Suprapubic skin (tissue), 3 donors: ENCODE measurements at regions not wholly inside any gene's neighbourhood (a gene's known extent, or its start where the extent isn't known, plus 50 kb on each side); places are given as distances from the start of the nearest gene placed in this dataset.

Experiments
- POLR2A ChIP-seq, 2 donors: fragments of 450-650 bp; IDR thresholded peaks; one replicate each; pipeline ENCODE4 v1.6.1; 2017; ENCODE audit warnings: antibody characterized with exemption in 2 of 2, mild to moderate bottlenecking in 2 of 2, moderate library complexity in 2 of 2
- TF ChIP-seq, protein P1 (sequence below), 2 donors: fragments of 200-600 bp in 1 of 2; fragments of 450-650 bp in 1 of 2; sonication (generic) in 1 of 2; IDR thresholded peaks; one replicate each; pipeline ENCODE4 v1.5.1; 2016 to 2019; ENCODE audit warnings: antibody characterized with exemption in 2 of 2, mild to moderate bottlenecking in 1 of 2, moderate library complexity in 1 of 2

DNA sequence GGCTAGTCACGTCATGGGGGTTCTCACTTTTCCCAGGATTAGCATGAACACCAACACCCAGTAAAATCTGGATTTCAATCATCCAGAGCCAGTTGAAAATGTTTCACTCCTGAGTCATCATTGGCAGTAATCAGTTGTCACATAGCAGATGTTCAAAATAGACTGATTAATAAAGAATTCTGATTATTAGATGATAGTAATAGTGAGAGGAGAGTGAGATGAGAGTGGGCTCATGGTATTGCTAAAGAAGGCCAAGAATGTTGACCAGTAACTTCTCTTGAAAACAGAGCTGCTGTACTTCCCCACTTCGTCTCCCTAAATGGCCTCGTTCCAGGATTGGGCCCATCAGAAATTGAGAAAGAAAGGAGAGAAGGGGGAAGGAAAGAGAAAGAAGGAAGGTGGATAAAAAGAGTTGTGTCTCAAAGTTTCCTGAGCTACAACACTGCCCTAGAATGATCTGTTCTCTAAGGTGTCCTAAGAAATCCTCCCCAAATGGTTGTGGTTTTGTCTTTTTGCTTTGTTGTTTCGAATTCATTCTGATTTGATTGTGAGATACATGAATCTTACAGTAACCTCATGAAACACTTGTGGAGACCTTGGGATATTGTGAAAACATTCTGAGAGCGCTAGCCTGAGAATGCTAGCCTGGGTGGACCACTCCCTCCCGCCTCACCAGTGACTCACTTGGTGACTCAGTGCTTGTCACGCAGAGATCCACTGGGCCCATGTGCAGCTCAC, 502.2 kb upstream of the JARID2 start:
- TF ChIP-seq, protein P1, sequence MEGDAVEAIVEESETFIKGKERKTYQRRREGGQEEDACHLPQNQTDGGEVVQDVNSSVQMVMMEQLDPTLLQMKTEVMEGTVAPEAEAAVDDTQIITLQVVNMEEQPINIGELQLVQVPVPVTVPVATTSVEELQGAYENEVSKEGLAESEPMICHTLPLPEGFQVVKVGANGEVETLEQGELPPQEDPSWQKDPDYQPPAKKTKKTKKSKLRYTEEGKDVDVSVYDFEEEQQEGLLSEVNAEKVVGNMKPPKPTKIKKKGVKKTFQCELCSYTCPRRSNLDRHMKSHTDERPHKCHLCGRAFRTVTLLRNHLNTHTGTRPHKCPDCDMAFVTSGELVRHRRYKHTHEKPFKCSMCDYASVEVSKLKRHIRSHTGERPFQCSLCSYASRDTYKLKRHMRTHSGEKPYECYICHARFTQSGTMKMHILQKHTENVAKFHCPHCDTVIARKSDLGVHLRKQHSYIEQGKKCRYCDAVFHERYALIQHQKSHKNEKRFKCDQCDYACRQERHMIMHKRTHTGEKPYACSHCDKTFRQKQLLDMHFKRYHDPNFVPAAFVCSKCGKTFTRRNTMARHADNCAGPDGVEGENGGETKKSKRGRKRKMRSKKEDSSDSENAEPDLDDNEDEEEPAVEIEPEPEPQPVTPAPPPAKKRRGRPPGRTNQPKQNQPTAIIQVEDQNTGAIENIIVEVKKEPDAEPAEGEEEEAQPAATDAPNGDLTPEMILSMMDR (IDR thresholded peaks at IDR 0.05): no peak
- no peak for TF ChIP-seq POLR2A (IDR thresholded peaks at IDR 0.05)
